ENCODE measurements at regions not wholly inside any gene's neighbourhood (a gene's known extent, or its start where the extent isn't known, plus 50 kb on each side); places are given as distances from the start of the nearest gene placed in this dataset.

DNA sequence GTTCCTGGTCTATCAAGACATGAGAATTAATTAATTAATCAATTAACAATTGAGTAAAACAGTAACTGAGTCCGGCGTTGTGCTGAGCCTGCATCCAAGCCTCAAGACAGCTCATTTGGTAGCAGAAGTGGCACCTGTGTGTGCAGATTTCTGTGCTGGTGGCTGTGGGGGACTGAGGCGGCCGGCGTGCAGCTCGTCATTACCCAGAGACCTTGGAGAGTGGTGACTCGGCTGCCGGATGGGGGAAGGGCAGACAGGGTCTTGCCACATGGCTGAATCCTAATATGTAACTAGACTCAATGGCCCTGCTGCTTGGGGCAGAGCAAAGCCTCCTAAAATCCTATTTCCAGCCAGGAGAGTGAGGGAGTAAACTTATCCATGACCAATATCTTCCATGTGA, 510.2 kb downstream of the TCERG1L start:
- DNase-seq (ENCODE audit: low spot score): no peak

DNA sequence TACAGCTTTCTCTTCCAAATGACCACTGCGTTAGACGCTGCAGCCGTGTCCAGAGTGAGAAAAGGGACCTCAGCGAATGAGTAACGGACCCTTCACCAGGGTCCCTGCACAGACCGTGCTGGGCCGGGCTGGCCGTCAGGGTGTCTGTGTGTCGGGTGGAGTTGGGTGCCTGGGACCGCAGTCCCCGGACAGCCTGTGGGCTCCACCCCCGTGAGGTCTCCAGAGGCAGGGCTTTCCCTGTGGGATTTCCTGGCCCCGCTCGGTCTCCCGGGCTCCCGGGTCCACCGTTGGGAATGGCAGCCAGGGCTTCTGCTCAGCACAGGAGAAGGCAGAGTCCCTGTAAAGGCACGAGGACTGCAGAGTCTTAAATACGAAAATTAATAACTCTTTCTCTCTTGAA, 509.7 kb downstream of the TCERG1L start:
- no peak for DNase-seq (ENCODE audit: low spot score)

DNA sequence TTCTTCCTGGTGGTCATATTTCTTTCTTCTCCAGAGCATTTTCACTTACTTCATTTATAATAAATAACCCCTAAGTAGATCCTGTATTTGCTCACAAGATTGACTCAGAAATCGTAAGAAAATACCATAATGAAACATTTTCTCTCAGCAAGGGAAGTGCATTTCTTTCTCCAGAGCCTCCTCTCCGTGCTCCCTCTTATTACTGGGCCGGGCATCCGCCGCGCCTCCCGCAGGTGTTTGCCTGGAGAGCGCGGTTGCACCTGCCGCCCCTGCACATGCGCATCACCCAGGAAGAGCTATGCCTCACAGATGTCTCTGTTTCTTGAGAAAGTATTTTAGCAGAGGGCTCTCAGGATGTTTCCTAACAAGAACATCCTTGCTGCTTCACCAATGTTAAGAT, 509.2 kb downstream of the TCERG1L start:
- DNase-seq (ENCODE audit: low spot score): no peak

DNA sequence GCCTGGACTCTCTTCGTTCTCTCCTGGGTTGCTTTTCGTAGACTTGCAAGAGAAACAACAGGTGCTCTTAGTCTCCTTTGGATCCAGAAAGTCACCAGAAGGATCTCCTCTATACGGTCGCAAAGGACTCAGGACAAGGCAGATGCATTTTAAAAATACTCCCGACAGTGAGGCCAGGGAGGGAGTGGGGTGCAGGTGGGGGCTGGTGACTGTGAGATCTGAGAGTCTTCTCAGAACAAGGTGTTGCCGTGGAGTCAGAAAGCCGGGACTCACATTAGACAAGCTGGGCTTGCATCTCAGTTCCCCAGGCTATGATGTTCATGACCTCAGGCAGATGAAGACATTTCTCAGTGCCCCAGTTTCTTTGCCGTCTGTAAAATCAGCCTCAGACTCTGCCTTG, 507.2 kb downstream of the TCERG1L start:
- no peak for DNase-seq (ENCODE audit: low spot score)

DNA sequence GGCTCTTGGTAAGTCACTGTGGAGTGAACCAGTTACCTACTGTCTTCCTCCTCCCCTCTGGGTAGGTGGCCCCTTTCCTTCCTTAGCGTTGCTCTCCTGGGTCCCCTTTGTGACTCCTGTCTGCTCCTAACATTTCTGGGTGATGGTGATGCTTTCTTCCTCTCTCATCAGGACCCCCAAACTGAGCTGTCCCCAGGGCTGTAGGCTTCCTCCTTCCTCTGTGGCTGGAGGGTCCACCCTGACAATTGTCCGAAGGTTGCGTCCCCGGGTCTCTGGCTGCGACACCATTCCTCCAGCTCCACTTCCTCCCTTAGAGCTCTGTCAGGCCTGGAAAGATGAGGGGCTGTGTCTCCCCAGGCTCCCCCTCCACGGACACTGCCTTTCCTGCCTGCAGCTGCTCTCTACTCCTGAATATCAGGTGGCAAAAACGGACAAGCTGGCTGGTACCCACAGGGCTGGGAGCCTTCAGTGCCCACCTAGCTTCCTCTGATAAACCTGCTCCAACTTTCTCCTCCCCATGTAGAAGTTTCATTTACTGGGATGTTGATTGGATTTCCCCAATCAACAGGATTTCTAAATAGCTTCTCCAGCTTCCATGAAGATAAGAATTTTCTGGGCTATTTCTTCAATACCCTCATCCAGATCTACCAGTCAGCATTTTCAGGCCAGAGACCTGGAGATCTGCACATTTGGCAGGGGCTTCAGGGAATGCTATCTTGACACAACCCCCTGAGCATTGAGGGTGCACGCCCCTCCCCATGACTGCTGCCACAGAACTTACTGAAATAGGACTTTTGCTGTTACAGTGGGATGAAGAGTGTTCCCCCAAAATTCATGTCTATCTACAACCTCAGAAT, 506.5 kb downstream of the TCERG1L start:
- no peak for DNase-seq (ENCODE audit: low spot score)

DNA sequence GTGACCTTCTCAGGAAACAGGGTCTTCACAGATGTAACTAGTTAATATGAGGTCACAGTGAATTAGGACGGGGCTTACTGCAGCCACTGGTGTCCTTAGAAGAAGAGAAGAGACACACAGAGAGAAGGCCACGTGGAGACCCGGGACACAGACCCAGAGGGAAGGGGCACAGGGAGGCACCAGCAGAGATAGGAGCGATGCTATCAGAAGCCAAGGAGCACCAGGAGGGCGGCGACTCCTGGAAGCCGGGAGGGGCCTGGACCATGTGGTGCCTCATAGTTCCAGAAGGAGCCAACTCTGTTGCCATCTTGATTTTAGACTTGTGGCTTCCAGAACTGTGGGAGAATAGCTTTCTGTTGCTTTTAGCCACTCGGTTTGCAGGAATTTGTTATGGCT, 505.9 kb downstream of the TCERG1L start:
- no peak for DNase-seq (ENCODE audit: low spot score)

DNA sequence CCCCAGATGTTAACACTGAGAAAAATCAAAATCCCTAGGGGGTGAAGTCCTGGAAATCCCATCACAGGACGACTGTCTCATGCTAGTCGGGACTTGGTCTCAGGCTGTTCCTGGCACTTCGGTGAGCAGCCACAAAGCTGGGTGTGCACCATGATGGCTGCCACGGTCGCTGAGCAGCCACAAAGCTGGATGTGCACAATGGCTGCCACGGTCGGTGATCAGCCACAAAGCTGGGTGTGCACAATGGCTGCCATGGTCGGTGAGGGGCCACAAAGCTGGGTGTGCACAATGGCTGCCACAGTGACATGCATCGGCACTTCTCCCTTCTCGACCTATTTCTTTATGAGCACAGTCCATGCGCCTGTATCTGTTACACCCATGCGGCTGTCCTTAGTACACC, 505.1 kb downstream of the TCERG1L start:
- no peak for DNase-seq (ENCODE audit: low spot score)

DNA sequence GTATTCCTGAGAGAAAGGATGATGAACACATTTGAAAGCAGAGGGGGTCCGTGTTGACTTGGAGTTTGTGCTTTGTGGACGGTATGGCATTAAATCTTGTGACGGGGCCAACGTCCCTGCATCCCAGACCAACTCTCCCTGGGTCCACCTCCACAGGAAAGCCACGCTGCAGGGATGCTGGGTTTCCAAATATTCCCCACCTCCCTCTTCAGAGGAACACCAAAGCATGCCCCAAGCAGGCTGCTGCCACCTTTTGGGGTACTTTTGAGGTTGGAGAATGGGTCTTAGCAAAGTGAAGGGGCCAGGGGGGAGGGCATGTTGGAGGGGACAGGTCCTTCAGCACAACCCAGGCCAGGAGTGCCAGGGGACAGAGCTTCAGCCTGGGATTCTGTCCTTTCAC, 504.4 kb downstream of the TCERG1L start:
- no peak for DNase-seq (ENCODE audit: low spot score)

DNA sequence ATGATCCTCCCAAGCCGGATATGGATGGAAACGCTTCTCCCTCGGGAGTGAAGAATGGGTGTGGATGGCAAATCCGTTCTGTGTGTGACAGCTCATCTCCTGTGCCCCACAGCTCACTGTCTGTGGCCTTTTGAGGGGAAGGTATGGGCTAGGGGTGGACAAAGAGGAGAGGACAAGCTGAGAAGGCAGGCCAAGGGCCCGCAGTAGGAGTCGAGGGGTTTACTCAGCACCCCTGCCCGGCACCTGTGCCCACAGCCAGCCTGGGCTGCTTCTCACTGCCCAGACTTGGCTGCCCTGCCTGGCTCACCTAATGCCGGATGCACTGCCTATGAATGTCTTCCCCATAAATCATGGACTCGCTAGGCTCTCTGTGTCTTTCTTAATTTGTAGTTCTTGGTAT, 503.8 kb downstream of the TCERG1L start:
- DNase-seq (ENCODE audit: low spot score): no peak

DNA sequence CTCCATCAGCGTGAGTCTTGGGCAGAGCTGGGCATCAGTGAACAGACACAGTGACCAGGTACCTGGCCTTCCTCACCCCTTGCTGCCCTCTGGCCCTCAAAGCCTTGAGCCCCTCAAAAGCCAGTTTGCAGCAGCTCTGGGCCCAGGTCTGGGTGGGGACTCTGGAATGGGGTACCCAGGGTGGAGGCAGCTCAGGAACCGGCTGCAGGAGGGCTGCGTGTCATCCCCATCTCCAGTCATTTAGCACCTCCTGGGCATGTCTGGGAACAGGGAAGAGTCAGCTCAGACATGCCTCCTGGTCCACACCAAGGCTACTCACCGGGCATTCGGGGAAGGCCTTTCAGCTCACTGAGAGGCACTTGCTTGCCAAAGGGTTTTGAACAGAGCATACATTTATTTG, 503.3 kb downstream of the TCERG1L start:
- DNase-seq (ENCODE audit: low spot score): no peak

DNA sequence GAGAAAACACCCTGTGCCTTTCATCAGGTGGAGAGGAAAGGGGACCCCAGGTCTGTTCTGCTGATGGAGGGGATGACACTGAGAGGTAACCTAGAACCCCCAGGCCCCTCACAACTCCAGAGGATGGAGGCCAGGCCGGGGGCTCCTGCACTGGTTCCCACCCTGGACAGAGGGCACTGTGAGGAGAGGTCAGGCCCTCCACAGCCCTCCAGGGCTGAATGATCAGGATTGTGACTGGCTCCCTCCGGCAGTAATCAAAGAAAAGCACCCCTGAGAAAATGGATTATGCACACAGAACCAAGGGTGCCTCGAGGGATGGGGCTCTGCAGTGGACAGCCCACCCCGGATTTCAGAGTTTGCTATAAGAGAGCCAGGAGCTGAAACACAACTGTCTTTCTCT, 502.8 kb downstream of the TCERG1L start:
- no peak for DNase-seq (ENCODE audit: low spot score)

DNA sequence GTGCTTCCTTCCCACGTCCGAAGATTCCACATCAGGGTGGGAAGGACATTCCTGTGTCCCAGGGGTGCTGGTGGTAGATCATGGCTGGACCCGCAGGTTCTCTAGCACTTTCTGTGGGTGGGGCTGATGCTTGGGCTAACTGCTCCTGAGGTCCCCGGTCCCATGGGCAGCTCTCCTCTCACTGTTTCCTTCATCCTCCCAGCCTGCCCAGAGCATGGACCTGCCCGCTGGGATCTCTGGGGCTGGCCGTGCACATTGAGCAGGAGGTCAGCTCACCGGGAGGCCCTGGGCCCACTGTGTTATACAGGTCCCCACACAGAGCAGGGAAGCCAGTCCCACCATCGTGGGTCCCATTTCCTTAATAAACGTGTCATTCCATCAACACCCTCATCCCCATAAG, 502.3 kb downstream of the TCERG1L start:
- no peak for DNase-seq (ENCODE audit: low spot score)

DNA sequence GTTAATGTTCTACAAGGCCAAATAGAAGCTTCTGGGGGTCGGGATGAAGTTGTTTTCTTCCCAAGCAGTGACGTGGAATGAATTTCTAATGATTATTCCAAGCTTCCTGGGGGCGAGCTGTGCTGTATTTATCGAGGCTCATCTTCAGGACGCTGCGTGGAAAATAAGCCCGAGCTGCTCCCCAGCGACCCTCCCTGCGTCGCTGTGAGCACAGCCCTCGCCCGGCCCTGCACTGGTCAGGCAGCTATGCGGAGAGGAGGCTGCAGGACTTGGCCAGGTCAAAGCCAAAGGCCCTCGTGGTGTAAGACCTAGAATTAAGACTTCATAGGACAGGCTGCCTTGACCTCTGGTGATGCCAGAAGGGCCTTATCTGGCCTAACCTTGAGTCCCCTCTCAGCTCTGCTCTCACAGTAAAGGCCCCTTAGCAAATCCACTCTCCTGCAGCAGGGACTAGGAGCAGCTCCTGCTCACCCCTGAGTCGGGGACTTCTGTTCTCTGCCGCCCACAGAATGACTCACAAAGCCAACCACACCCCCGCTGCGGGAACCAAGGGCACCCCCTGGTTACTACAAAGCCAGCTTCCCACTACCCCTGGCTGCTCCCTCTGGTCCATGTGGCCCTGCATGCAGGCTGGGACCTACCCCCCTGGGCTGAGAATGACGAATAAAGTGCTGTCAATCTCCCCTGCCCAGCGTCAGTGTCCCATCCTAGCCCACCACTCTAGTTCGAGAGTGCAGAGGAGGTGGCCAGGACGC, 501.6 kb downstream of the TCERG1L start:
- no peak for DNase-seq (ENCODE audit: low spot score)

DNA sequence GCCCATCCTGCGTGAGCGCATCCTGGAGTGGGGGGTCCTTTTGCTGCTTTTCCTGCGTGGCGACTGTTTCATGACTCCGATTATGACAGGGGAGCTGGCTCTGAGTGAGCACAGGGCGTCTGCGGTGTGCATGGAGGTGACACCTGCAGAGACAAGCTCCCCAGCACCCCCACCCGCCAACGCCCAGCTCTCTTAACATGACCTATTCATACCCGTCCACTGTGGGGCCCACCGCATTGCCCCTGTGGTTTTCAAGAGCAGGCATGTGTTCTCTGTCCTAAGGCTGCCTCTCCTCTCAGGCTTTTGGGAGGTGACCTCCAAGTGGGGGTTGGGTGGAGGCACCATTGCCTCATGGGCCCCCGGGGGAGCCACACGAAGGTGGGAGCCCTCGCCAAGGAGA, 500.7 kb downstream of the TCERG1L start:
- DNase-seq (ENCODE audit: low spot score): no peak

DNA sequence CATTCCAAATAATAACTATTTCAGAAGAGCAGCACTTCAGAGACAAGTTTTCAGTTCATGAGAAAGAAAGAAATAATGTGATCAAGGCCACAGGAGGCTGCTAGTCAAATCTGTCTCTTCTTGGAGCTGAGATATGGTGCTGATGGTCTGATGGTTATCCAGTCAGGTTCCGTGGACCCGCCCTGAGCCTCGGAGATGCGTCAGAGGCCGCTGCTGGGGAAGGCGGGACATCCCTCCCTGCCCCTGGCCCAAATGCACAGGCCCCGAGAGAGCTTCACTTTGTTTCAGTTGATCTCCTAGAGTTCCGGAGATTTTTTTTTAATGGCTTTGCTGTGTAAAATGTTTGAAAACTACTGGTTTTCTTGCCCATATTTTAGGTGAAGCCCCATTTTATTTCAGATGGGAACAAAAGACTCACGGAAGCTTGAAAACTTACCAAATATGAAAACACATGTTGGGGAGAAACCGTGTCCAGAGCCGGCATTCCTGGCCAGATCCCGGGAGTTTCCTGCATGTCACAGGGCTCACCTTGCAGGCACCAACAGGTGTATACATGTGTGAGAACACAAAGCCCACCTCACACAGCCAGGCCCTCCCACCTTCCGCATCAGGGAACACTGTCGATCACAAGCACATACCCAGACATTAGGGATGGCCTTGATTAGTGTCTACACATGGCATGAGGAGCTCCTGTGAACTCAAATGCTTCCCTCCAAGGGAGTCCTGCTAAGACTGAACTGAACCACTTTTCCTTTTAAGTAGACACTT, 499.0 kb downstream of the TCERG1L start:
- no peak for DNase-seq (ENCODE audit: low spot score)

DNA sequence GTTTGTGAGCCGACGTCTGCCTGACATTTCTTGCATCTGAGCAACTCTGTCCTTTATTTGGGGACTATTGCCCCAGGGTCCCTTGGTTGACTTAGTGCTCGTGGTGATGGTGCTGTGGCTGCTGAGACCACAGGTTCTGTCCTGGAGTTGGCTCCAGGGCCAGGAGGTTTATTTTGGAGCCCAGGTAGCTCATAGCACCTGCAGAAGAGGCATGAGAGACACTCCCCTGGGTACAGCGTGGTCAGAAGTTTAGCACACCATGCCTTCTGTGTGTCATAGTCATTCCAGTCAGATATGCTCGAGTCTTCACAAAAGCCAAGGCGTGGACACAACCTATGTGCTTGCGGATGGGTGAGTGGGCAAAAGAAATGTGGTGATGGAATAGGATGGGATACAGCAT, 496.9 kb downstream of the TCERG1L start:
- DNase-seq (ENCODE audit: low spot score): no peak

DNA sequence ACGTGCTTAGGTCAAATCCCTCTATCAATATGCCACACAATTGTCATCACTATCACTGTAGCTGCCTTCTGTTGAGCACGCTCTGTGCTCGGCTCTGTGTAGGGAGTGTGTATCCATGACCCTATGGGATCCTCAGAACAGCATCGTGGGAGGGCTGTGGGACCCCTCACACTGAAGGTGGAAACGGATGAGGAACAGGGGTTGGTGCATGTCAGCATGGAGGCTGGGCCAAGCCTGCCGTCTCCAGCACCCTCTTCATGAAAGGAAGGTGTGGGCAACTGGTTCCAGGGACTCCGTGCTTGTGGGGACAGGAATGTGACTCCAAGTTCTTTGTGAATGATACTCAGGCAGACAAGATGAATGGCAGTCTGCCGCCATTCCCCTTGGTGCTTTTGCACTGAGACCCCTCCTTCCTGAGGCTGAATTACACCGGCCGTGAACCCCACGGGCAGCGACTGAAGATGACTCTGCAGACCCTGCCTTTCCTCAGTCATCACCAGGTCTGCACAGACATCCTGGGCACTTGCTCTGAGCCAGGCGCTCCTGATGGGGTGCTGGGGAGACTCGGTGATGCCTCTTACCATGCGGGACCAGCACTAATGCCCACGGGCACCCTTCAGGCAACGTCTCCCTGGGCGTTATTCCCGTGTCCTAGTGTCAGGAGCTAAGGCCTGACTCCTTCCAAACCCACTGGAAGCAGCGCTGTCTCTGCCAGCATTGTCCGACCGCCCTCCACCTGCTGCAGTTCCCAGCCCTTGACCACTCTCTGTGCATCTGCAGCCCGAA, 495.2 kb downstream of the TCERG1L start:
- no peak for DNase-seq (ENCODE audit: low spot score)

DNA sequence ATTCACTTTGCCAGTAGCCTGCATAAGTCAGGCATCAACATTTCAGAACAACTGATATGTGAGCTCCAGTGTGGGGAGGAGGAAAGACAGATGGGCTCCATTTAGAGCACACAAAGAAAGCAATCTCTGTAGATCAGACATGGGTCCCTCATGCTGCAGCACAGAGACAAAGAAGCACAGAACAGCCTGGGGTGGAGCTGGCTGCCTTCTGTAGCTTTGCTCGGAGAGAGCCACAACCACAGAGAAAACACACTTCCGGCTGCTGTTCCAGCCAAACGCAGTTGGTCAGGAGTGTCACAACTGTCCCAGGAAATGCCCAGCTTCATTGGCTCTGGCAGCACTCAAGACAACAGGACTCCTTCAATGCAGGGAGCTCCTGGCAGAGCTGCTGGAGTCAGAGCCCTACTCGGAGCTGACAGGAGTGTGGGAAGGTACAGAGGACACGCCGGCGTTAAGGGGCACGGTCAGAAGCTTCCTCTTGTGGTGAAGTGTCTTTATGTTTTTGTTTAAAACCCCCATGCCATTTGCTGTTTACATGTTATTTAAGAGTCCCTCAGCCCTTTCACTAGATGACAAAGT, 494.4 kb downstream of the TCERG1L start:
- DNase-seq (ENCODE audit: low spot score): no peak

DNA sequence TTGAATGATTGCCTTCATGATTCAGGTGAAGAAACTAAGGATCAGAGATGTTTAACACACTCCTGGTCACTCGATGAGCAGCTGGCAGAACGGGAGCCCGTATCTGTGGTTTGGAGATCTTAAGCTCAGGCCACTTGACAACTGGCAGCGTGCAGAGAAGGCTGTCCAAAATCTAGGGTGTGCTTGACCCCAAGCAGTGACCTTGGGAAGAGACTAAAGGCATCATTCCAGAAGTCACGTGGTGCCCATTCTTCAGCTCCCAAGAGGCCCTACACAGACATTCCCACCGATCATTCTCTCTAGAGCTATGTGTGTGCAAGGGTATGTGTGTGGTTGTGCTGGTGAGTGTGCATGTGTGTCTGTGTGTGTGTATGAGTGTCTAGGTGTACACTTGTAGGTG, 493.8 kb downstream of the TCERG1L start:
- DNase-seq (ENCODE audit: low spot score): no peak

DNA sequence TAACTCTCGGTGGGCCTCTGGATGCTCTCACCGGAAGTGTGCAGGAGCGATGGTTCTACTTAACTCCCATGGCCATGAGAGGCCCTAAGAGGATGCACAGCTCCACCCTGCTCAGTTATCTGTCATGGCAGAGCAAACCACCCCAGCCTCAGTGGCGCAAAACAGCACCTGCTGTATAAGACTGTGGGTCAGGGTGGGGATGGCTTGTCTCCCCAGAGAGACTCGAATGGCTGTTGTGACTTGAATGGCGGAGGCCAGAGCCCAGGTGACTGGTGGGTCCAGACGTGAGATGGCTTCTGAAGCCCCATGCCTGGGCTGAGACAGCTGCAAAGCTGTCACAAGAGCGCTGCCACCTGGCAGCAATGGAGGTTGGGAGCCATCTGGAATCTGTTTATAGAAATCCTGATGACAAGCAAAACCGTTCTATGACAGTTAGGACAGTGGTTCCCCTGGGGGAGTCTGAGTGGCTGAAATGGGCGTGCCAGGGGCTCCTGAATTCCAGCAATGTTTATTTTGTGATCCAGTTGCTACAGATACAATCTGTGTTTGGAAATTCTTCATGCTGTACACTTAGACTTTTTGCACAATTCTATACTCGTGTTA, 490.5 kb downstream of the TCERG1L start:
- DNase-seq (ENCODE audit: low spot score): no peak
